ENCODE measurements at regions not wholly inside any gene's neighbourhood (a gene's known extent, or its start where the extent isn't known, plus 50 kb on each side); places are given as distances from the start of the nearest gene placed in this dataset.
A peak's percentile ranks its signal among the peaks of the same experiment; 100 is the strongest.

- Mint-ChIP-seq H3K36me3 (ENCODE audit: low read depth) (no peaks in the 10 kb centered on the region), H3K27ac (ENCODE audit: unreplicated experiment) (no peak overlapping the region), H3K9me3 (peaks cover 6% of the 10 kb centered on the region), H3K4me1 (peaks cover 6% of the 10 kb centered on the region), H3K27me3 (ENCODE audit: low read depth) (no peaks in the 10 kb centered on the region), H3K4me3 (no peak overlapping the region)
- TF ChIP-seq CTCF (conservative IDR thresholded peaks at IDR 0.05) = no peak
- DNase-seq (ENCODE audit: low read depth, low spot score) = no peak
Measured at GRCh38 chr4:15362541-15362940, 65.3 kb upstream of the C1QTNF7 start.

- peaks cover 6% of the 10 kb centered on the region for H3K4me1 Mint-ChIP-seq
- H3K27me3 Mint-ChIP-seq (ENCODE audit: low read depth) = no peaks in the 10 kb centered on the region
- no peak for DNase-seq (ENCODE audit: low read depth, low spot score)
- no peak overlapping the region for H3K4me3 Mint-ChIP-seq
- no peak overlapping the region for H3K27ac Mint-ChIP-seq (ENCODE audit: unreplicated experiment)
- peaks cover 3% of the 10 kb centered on the region for H3K9me3 Mint-ChIP-seq
- no peaks in the 10 kb centered on the region for H3K36me3 Mint-ChIP-seq (ENCODE audit: low read depth)
- no peak for TF ChIP-seq CTCF (conservative IDR thresholded peaks at IDR 0.05)
Measured at GRCh38 chr4:15364183-15364582, 63.6 kb upstream of the C1QTNF7 start.

- H3K4me3 Mint-ChIP-seq = no peak overlapping the region
- H3K36me3 Mint-ChIP-seq (ENCODE audit: low read depth) = no peaks in the 10 kb centered on the region
- DNase-seq (ENCODE audit: low read depth, low spot score) = no peak
- H3K27me3 Mint-ChIP-seq (ENCODE audit: low read depth) = no peaks in the 10 kb centered on the region
- peaks cover 3% of the 10 kb centered on the region for H3K9me3 Mint-ChIP-seq
- no peak for TF ChIP-seq CTCF (conservative IDR thresholded peaks at IDR 0.05)
- no peak overlapping the region for H3K27ac Mint-ChIP-seq (ENCODE audit: unreplicated experiment)
- H3K4me1 Mint-ChIP-seq = peaks cover 6% of the 10 kb centered on the region
Measured at GRCh38 chr4:15365641-15366040, 62.2 kb upstream of the C1QTNF7 start.

GRCh38 chr4:15366721-15367120, 61.1 kb upstream of the C1QTNF7 start:
- no peak for TF ChIP-seq CTCF (conservative IDR thresholded peaks at IDR 0.05)
- no peaks in the 10 kb centered on the region for H3K36me3 Mint-ChIP-seq (ENCODE audit: low read depth)
- H3K27me3 Mint-ChIP-seq (ENCODE audit: low read depth) = no peaks in the 10 kb centered on the region
- peak overlapping the region; percentile 12 for H3K27ac Mint-ChIP-seq (ENCODE audit: unreplicated experiment)
- DNase-seq (ENCODE audit: low read depth, low spot score) = no peak
- H3K4me3 Mint-ChIP-seq = no peak overlapping the region
- peaks cover 6% of the 10 kb centered on the region for H3K4me1 Mint-ChIP-seq
- H3K9me3 Mint-ChIP-seq = peaks cover 3% of the 10 kb centered on the region

- H3K4me1 Mint-ChIP-seq = peaks cover 6% of the 10 kb centered on the region
Measured at GRCh38 chr4:15368856-15369255, 59.0 kb upstream of the C1QTNF7 start.

More at GRCh38 chr4:15368856-15369255, 59.0 kb upstream of the C1QTNF7 start:
- Mint-ChIP-seq H3K36me3 (ENCODE audit: low read depth) (no peaks in the 10 kb centered on the region), H3K9me3 (peaks cover 5% of the 10 kb centered on the region), H3K27ac (ENCODE audit: unreplicated experiment) (no peak overlapping the region), H3K4me3 (no peak overlapping the region), H3K27me3 (ENCODE audit: low read depth) (no peaks in the 10 kb centered on the region)
- TF ChIP-seq CTCF (conservative IDR thresholded peaks at IDR 0.05) = no peak
- no peak for DNase-seq (ENCODE audit: low read depth, low spot score)

All from neural crest cell (in vitro differentiated cells).